Endothelial cell of umbilical vein (primary cell): ENCODE measurements at regions not wholly inside any gene's neighbourhood (a gene's known extent, or its start where the extent isn't known, plus 50 kb on each side); places are given as distances from the start of the nearest gene placed in this dataset.
"Not testable (repeated sequence)": the region's sequence is repeated elsewhere in the genome, so short reads cannot be mapped to it uniquely, and the experiment has no call there.

Experiments used
- BruUV-seq: library from RNA; stranded (reverse); fragments of 400-500 nt; replicated peaks from 2 replicates; lab custom pipeline; 2021; lab: Mats Ljungman, UMichigan
- CTCF ChIA-PET: fragments of 300-600, 350-600 bp; sonication (Branson Sonifier 250); formaldehyde crosslinking; loops from one replicate; lab custom pipeline; 2021; ENCODE audit warnings: antibody characterized with exemption, inconsistent platforms; lab: Charles Lee
- POLR2A ChIA-PET: fragments of 300-600, 350-600 bp; sonication (Branson Sonifier 250); formaldehyde crosslinking; loops from one replicate; lab custom pipeline; 2021; ENCODE audit warnings: antibody characterized with exemption, inconsistent platforms; lab: Charles Lee
- DNase-seq: peaks from one replicate; pipeline ENCODE4 v3.0.0-alpha.2; 2011; ENCODE audit warnings: low read depth, low spot score
- FAIRE-seq: peaks from 2 replicates; lab custom pipeline; 2011; peaks lifted over from hg19 to GRCh38; lab: Jason Lieb, UNC
- H2AFZ ChIP-seq: 2 replicates; pipeline ENCODE4 v1.6.0; 2012; ENCODE audit warnings: low read depth, low read length, control low read depth, inconsistent platforms
- H3K27ac ChIP-seq: 2 replicates; pipeline ENCODE4 v1.5.1; 2011; ENCODE audit warnings: low read depth, mild to moderate bottlenecking, control low read depth, low read length, moderate library complexity; ENCODE audit not compliant: insufficient read depth
- H3K27me3 ChIP-seq, 2 experiments: 2 replicates each; pipeline versions ENCODE4 v1.6.0 to v1.6.1; 2011; ENCODE audit warnings: low read length in 2 of 2, mixed read lengths in 1 of 2; ENCODE audit not compliant: control insufficient read depth in 2 of 2, insufficient read depth in 2 of 2
- H3K36me3 ChIP-seq, 2 experiments: 2 replicates in 1 of 2; 3 replicates in 1 of 2; pipeline ENCODE4 v1.5.1; 2011; ENCODE audit warnings: low read length in 2 of 2, mild to moderate bottlenecking in 1 of 2, moderate library complexity in 1 of 2; ENCODE audit not compliant: control insufficient read depth in 2 of 2, insufficient read depth in 2 of 2; ENCODE audit errors: extremely low read depth in 1 of 2
- H3K4me1 ChIP-seq: 3 replicates; pipeline ENCODE4 v1.5.1; 2011; ENCODE audit warnings: mild to moderate bottlenecking, low read length; ENCODE audit not compliant: control insufficient read depth, insufficient read depth; ENCODE audit errors: extremely low read depth
- H3K4me2 ChIP-seq: 2 replicates; pipeline ENCODE4 v1.6.1; 2011; ENCODE audit warnings: low read length, control low read depth, mixed read lengths; ENCODE audit not compliant: insufficient read depth
- H3K4me3 ChIP-seq, 3 experiments: fragments of 200-600 bp in 1 of 3; sonication (generic), shearing (Covaris generic) in 1 of 3; replicated peaks in 1 of 3; 2 replicates each; pipeline ENCODE4 v1.5.1; 2011 to 2016; ENCODE audit warnings: control low read depth in 3 of 3, low read length in 3 of 3, mild to moderate bottlenecking in 2 of 3, inconsistent platforms in 1 of 3, low read depth in 1 of 3, moderate library complexity in 1 of 3; ENCODE audit not compliant: insufficient read depth in 1 of 3
- H3K79me2 ChIP-seq: 2 replicates; pipeline ENCODE4 v1.6.0; 2012; ENCODE audit warnings: low read length, inconsistent platforms; ENCODE audit not compliant: control insufficient read depth, insufficient read depth
- H3K9ac ChIP-seq: replicated peaks from 2 replicates; pipeline ENCODE3; 2011; ENCODE audit warnings: low read length, control low read depth; ENCODE audit not compliant: insufficient read depth; ENCODE audit errors: extremely low read depth
- H3K9me1 ChIP-seq: replicated peaks from 3 replicates; pipeline ENCODE4 v1.6.0; 2011; ENCODE audit warnings: mild to moderate bottlenecking, low read length; ENCODE audit not compliant: control insufficient read depth, insufficient read depth; ENCODE audit errors: extremely low read depth
- H3K9me3 ChIP-seq: replicated peaks from 2 replicates; pipeline ENCODE4 v1.5.1; 2012; ENCODE audit warnings: low read length, inconsistent platforms; ENCODE audit not compliant: control insufficient read depth, insufficient read depth
- H4K20me1 ChIP-seq: replicated peaks from 2 replicates; pipeline ENCODE3; 2011; ENCODE audit warnings: mild to moderate bottlenecking, low read length; ENCODE audit not compliant: control insufficient read depth, insufficient read depth; ENCODE audit errors: extremely low read depth
- JUN ChIP-seq: IDR thresholded peaks from 2 replicates; pipeline ENCODE4 v1.6.1; 2011; ENCODE audit warnings: borderline replicate concordance, low read depth; ENCODE audit not compliant: insufficient read length, insufficient read depth
- dilution Hi-C: fragments of 300-500 bp; cut with MboI; formaldehyde crosslinking; loops from one replicate; pipeline ENCODE4 v1.15.0; 2019; ENCODE audit warnings: low sequenced_read_pairs; ENCODE audit not compliant: extremely low pct_ligation_motif_present
- intact Hi-C: fragments of 100-400 bp; cut with micrococcal nuclease; formaldehyde crosslinking; loops from one replicate; pipeline ENCODE4 v1.10.0; 2022

- POLR2A ChIA-PET: not testable (repeated sequence)
Observed at GRCh38 chr1:213514408-213515179, 463.6 kb downstream of the RPS6KC1 start.

GRCh38 chr1:213519098-213519497, 468.1 kb downstream of the RPS6KC1 start:
- no peak overlapping the region for H3K4me3 ChIP-seq
- intact Hi-C loops (no loop called here), dilution Hi-C loops (no loop called here)
- ChIA-PET POLR2A (no interaction called here), CTCF (no interaction called here)
- no peak overlapping the region for H2AFZ ChIP-seq
- no TSS peak for BruUV-seq
- no peaks in the 10 kb centered on the region for H4K20me1 ChIP-seq
- H3K79me2 ChIP-seq: no peaks in the 10 kb centered on the region
- H3K9me3 ChIP-seq: no peaks in the 10 kb centered on the region
- TF ChIP-seq JUN: no peak
- H3K4me2 ChIP-seq: no peak overlapping the region
- H3K27ac ChIP-seq: no peak overlapping the region
- no peaks in the 10 kb centered on the region for H3K27me3 ChIP-seq
- no peak overlapping the region for H3K9ac ChIP-seq
- H3K4me1 ChIP-seq: no peaks in the 10 kb centered on the region
- FAIRE-seq (no peak), DNase-seq (no peak)
- no peaks in the 10 kb centered on the region for H3K9me1 ChIP-seq
- H3K36me3 ChIP-seq: no peaks in the 10 kb centered on the region

More at GRCh38 chr1:213514408-213515179, 463.6 kb downstream of the RPS6KC1 start:
- H3K9me1 ChIP-seq, H2AFZ ChIP-seq, CTCF ChIA-PET, H3K4me2 ChIP-seq, H3K27me3 ChIP-seq, DNase-seq, FAIRE-seq, H4K20me1 ChIP-seq, H3K36me3 ChIP-seq, H3K4me3 ChIP-seq, H3K27ac ChIP-seq, H3K4me1 ChIP-seq, H3K9ac ChIP-seq, dilution Hi-C loops, BruUV-seq, H3K79me2 ChIP-seq, intact Hi-C loops, H3K9me3 ChIP-seq: not testable (repeated sequence)
